ENCODE measurements at regions not wholly inside any gene's neighbourhood (a gene's known extent, or its start where the extent isn't known, plus 50 kb on each side); places are given as distances from the start of the nearest gene placed in this dataset.
A peak's percentile ranks its signal among the peaks of the same experiment; 100 is the strongest.
"Not testable (repeated sequence)": the region's sequence is repeated elsewhere in the genome, so short reads cannot be mapped to it uniquely, and the experiment has no call there.

GRCh38 chr2:142710336-142710735, 167.1 kb upstream of the KYNU start:
- no peak overlapping the region for H3K27ac Mint-ChIP-seq
- no peaks in the 10 kb centered on the region for H3K4me1 Mint-ChIP-seq
- no peaks in the 10 kb centered on the region for H3K27me3 Mint-ChIP-seq
- no peaks in the 10 kb centered on the region for H3K36me3 ChIP-seq (ENCODE audit: control insufficient read depth in 2 of 2, extremely low read depth in 1 of 2, insufficient read depth in 1 of 2, low read length in 1 of 2)
- ATAC-seq (replicated peaks in 1 of 4) (no peak), DNase-seq (no peak)
- no peak overlapping the region for H3K27ac ChIP-seq (ENCODE audit: low read length)
- POLR2A ChIA-PET: no interaction called here
- no peaks in the 10 kb centered on the region for H3K36me3 Mint-ChIP-seq
- H3K4me1 ChIP-seq (ENCODE audit: control insufficient read depth in 1 of 2, extremely low read depth in 1 of 2, insufficient read depth in 2 of 2, low read length in 2 of 2): no peaks in the 10 kb centered on the region
- no CpG with 5 or more reads among the region's 1 CpG for WGBS (ENCODE audit: insufficient coverage)
- no peak overlapping the region for H3K4me3 ChIP-seq (ENCODE audit: control insufficient read depth in 1 of 2, extremely low read depth in 1 of 2, low read length in 1 of 2)
- peaks cover 0 to 3% (median 0%) of the 10 kb centered on the region in 3 donors for H3K9me3 Mint-ChIP-seq
- H3K27me3 ChIP-seq (replicated peaks in 1 of 2; ENCODE audit: control insufficient read depth in 2 of 2, extremely low read depth in 1 of 2, insufficient read depth in 2 of 2, low read length in 1 of 2): no peaks in the 10 kb centered on the region
- CTCF ChIA-PET: no interaction called here
- no peak overlapping the region for H3K4me3 Mint-ChIP-seq
- no peaks in the 10 kb centered on the region for H3K9me3 ChIP-seq

GRCh38 chr2:142707318-142707717, 170.1 kb upstream of the KYNU start:
- DNase-seq (no peak), ATAC-seq (replicated peaks in 1 of 4) (no peak)
- Histone ChIP-seq H3K27me3 (replicated peaks in 1 of 2; ENCODE audit: control insufficient read depth in 2 of 2, extremely low read depth in 1 of 2, insufficient read depth in 2 of 2, low read length in 1 of 2) (no peaks in the 10 kb centered on the region), H3K4me1 (ENCODE audit: control insufficient read depth in 1 of 2, extremely low read depth in 1 of 2, insufficient read depth in 2 of 2, low read length in 2 of 2) (no peaks in the 10 kb centered on the region), H3K36me3 (ENCODE audit: control insufficient read depth in 2 of 2, extremely low read depth in 1 of 2, insufficient read depth in 1 of 2, low read length in 1 of 2) (no peaks in the 10 kb centered on the region), H3K27ac (ENCODE audit: low read length) (no peak overlapping the region), H3K4me3 (ENCODE audit: control insufficient read depth in 1 of 2, extremely low read depth in 1 of 2, low read length in 1 of 2) (no peak overlapping the region), H3K9me3 (no peaks in the 10 kb centered on the region)
- Mint-ChIP-seq H3K4me1 (no peaks in the 10 kb centered on the region), H3K4me3 (no peak overlapping the region), H3K27ac (no peak overlapping the region), H3K9me3 (peaks cover 3 to 7% (median 3%) of the 10 kb centered on the region in 3 donors), H3K36me3 (no peaks in the 10 kb centered on the region), H3K27me3 (no peaks in the 10 kb centered on the region)
- WGBS (ENCODE audit: insufficient coverage): 92% methylated on average over 4 of the region's 14 CpGs
- ChIA-PET POLR2A (interaction anchor here in 1 of 2 donors (0.6 kb wide), 1 partner anchor 20 kb away, joined by 3 read pairs; no protein-coding TSS in a partner anchor), CTCF (no interaction called here)

DNA sequence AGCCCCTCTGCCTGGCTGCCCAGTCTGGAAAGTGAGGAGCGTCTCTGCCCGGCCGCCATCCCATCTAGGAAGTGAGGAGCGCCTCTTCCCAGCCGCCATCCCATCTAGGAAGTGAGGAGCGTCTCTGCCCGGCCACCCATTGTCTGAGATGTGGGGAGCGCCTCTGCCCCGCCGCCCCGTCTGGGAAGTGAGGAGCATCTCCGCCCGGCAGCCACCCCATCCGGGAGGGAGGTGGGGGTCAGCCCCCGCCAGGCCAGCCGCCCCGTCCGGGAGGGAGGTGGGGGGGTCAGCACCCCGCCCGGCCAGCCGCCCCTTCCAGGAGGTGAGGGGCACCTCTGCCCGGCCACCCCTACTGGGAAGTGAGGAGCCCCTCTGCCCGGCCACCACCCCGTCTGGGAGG, 175.1 kb upstream of the KYNU start:
- H3K4me3 ChIP-seq (ENCODE audit: control insufficient read depth in 1 of 2, extremely low read depth in 1 of 2, low read length in 1 of 2); H3K27me3 Mint-ChIP-seq; H3K27ac ChIP-seq (ENCODE audit: low read length); ATAC-seq (replicated peaks in 1 of 4); H3K36me3 ChIP-seq (ENCODE audit: control insufficient read depth in 2 of 2, extremely low read depth in 1 of 2, insufficient read depth in 1 of 2, low read length in 1 of 2); DNase-seq; H3K27ac Mint-ChIP-seq; CTCF ChIA-PET; H3K4me3 Mint-ChIP-seq; H3K36me3 Mint-ChIP-seq; POLR2A ChIA-PET; H3K4me1 ChIP-seq (ENCODE audit: control insufficient read depth in 1 of 2, extremely low read depth in 1 of 2, insufficient read depth in 2 of 2, low read length in 2 of 2); H3K4me1 Mint-ChIP-seq; H3K9me3 ChIP-seq; H3K27me3 ChIP-seq (replicated peaks in 1 of 2; ENCODE audit: control insufficient read depth in 2 of 2, extremely low read depth in 1 of 2, insufficient read depth in 2 of 2, low read length in 1 of 2): not testable (repeated sequence)
- no CpG with 5 or more reads among the region's 24 CpGs for WGBS (ENCODE audit: insufficient coverage)
- H3K9me3 Mint-ChIP-seq: peaks cover 3 to 14% (median 9%) of the 10 kb centered on the region in 3 donors

- DNase-seq: peak in 1 of 35 experiments; percentile 1
- H3K4me3 ChIP-seq (ENCODE audit: control insufficient read depth in 1 of 2, extremely low read depth in 1 of 2, low read length in 1 of 2); H3K4me1 ChIP-seq (ENCODE audit: control insufficient read depth in 1 of 2, extremely low read depth in 1 of 2, insufficient read depth in 2 of 2, low read length in 2 of 2); H3K36me3 ChIP-seq (ENCODE audit: control insufficient read depth in 2 of 2, extremely low read depth in 1 of 2, insufficient read depth in 1 of 2, low read length in 1 of 2); H3K27ac Mint-ChIP-seq; H3K27me3 ChIP-seq (replicated peaks in 1 of 2; ENCODE audit: control insufficient read depth in 2 of 2, extremely low read depth in 1 of 2, insufficient read depth in 2 of 2, low read length in 1 of 2); POLR2A ChIA-PET; ATAC-seq (replicated peaks in 1 of 4); H3K4me3 Mint-ChIP-seq; H3K36me3 Mint-ChIP-seq; H3K27ac ChIP-seq (ENCODE audit: low read length); CTCF ChIA-PET; H3K27me3 Mint-ChIP-seq; H3K4me1 Mint-ChIP-seq; H3K9me3 ChIP-seq: not testable (repeated sequence)
- H3K9me3 Mint-ChIP-seq: peaks cover 0 to 13% (median 11%) of the 10 kb centered on the region in 3 donors
- 20% methylated on average over 1 of the region's 11 CpGs for WGBS (ENCODE audit: insufficient coverage)
Observed at GRCh38 chr2:142695350-142696257, 181.9 kb upstream of the KYNU start.

DNA sequence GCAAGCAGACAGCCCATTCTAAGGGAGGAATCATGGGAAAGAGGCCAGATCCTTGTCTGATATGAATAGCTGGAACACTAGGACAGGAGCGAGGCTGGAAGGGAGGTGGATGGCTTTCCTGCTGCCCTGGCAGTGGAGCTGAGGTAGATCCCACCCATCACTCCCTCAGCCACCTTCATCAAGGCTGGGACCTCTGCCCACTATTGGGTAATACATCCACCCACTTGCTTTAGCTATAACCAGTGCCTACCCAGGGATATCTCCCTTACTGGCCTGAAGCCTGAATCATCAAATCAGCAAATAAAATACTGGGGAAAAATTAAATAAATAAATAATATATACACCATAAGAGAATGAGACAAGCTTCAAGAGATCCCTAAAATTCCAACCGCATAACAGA, 183.2 kb upstream of the KYNU start:
- WGBS (ENCODE audit: insufficient coverage): 100% methylated on average over 1 of the region's 2 CpGs
- Histone ChIP-seq H3K4me1 (ENCODE audit: control insufficient read depth in 1 of 2, extremely low read depth in 1 of 2, insufficient read depth in 2 of 2, low read length in 2 of 2) (no peaks in the 10 kb centered on the region), H3K27me3 (replicated peaks in 1 of 2; ENCODE audit: control insufficient read depth in 2 of 2, extremely low read depth in 1 of 2, insufficient read depth in 2 of 2, low read length in 1 of 2) (peaks cover 0 to 3% of the 10 kb centered on the region in 2 experiments), H3K9me3 (no peaks in the 10 kb centered on the region), H3K4me3 (ENCODE audit: control insufficient read depth in 1 of 2, extremely low read depth in 1 of 2, low read length in 1 of 2) (no peak overlapping the region), H3K27ac (ENCODE audit: low read length) (no peak overlapping the region), H3K36me3 (ENCODE audit: control insufficient read depth in 2 of 2, extremely low read depth in 1 of 2, insufficient read depth in 1 of 2, low read length in 1 of 2) (no peaks in the 10 kb centered on the region)
- Mint-ChIP-seq H3K4me3 (no peak overlapping the region), H3K9me3 (peaks cover 0 to 11% (median 10%) of the 10 kb centered on the region in 3 donors), H3K27me3 (no peaks in the 10 kb centered on the region), H3K27ac (no peak overlapping the region), H3K4me1 (no peaks in the 10 kb centered on the region), H3K36me3 (no peaks in the 10 kb centered on the region)
- DNase-seq (no peak), ATAC-seq (replicated peaks in 1 of 4) (no peak)
- POLR2A ChIA-PET: no interaction called here
- CTCF ChIA-PET: no interaction called here

GRCh38 chr2:142693171-142693950, 184.1 kb upstream of the KYNU start:
- H3K27ac Mint-ChIP-seq: no peak overlapping the region
- ChIA-PET POLR2A (no interaction called here), CTCF (no interaction called here)
- no peaks in the 10 kb centered on the region for H3K27me3 Mint-ChIP-seq
- Histone ChIP-seq H3K36me3 (ENCODE audit: control insufficient read depth in 2 of 2, extremely low read depth in 1 of 2, insufficient read depth in 1 of 2, low read length in 1 of 2) (no peaks in the 10 kb centered on the region), H3K27ac (ENCODE audit: low read length) (no peak overlapping the region), H3K4me3 (ENCODE audit: control insufficient read depth in 1 of 2, extremely low read depth in 1 of 2, low read length in 1 of 2) (no peak overlapping the region), H3K27me3 (replicated peaks in 1 of 2; ENCODE audit: control insufficient read depth in 2 of 2, extremely low read depth in 1 of 2, insufficient read depth in 2 of 2, low read length in 1 of 2) (peaks cover 0 to 3% of the 10 kb centered on the region in 2 experiments), H3K4me1 (ENCODE audit: control insufficient read depth in 1 of 2, extremely low read depth in 1 of 2, insufficient read depth in 2 of 2, low read length in 2 of 2) (no peaks in the 10 kb centered on the region), H3K9me3 (no peaks in the 10 kb centered on the region)
- H3K9me3 Mint-ChIP-seq: peaks cover 0 to 11% (median 8%) of the 10 kb centered on the region in 3 donors
- H3K4me3 Mint-ChIP-seq: no peak overlapping the region
- DNase-seq (no peak), ATAC-seq (replicated peaks in 1 of 4) (no peak)
- no peaks in the 10 kb centered on the region for H3K36me3 Mint-ChIP-seq
- WGBS (ENCODE audit: insufficient coverage): 37% methylated on average over 2 of the region's 4 CpGs
- H3K4me1 Mint-ChIP-seq: no peaks in the 10 kb centered on the region

All from T-cell (primary cell).